GM23248 (cell line): ENCODE measurements at regions not wholly inside any gene's neighbourhood (a gene's known extent, or its start where the extent isn't known, plus 50 kb on each side); places are given as distances from the start of the nearest gene placed in this dataset.

Experiments used
- EZH2 ChIP-seq: fragments of 200-600 bp; sonication (generic); IDR thresholded peaks from 2 replicates; pipeline ENCODE4 v1.6.1; 2018; ENCODE audit warnings: antibody characterized with exemption, mild to moderate bottlenecking; ENCODE audit not compliant: insufficient read depth, poor library complexity, severe bottlenecking
- EZH2phosphoT487 ChIP-seq: fragments of 200-600 bp; sonication (generic); IDR thresholded peaks from 2 replicates; pipeline ENCODE4 v1.6.1; 2018; ENCODE audit warnings: antibody characterized with exemption, moderate library complexity, mild to moderate bottlenecking, low read depth; ENCODE audit not compliant: insufficient read depth

- TF ChIP-seq EZH2 (no peak), EZH2phosphoT487 (no peak)
Measured at GRCh38 chr14:41071351-41071750, 535.3 kb upstream of the LRFN5 start.
